ENCODE measurements at regions not wholly inside any gene's neighbourhood (a gene's known extent, or its start where the extent isn't known, plus 50 kb on each side); places are given as distances from the start of the nearest gene placed in this dataset.
"Not testable (repeated sequence)": the region's sequence is repeated elsewhere in the genome, so short reads cannot be mapped to it uniquely, and the experiment has no call there.

DNA sequence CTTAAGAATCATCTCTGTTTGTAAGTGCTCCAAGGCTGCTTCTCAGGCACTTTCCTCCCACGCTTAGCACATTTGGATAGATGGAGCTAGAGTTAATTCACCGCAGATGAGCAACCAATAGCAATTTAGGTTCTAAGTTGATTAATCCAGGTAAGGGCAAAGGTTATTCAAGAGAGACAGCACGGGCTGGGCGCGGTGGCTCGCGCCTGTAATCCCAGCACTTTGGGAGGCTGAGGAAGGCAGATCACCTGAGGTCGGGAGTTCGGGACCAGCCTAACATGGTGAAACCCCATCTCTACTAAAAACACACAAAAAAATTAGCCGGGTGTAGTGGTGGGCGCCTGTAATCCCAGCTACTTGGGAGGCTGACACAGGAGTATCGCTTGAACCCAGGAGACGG, 54.5 kb upstream of the UNC13C start:
- DNase-seq: not testable (repeated sequence)

DNA sequence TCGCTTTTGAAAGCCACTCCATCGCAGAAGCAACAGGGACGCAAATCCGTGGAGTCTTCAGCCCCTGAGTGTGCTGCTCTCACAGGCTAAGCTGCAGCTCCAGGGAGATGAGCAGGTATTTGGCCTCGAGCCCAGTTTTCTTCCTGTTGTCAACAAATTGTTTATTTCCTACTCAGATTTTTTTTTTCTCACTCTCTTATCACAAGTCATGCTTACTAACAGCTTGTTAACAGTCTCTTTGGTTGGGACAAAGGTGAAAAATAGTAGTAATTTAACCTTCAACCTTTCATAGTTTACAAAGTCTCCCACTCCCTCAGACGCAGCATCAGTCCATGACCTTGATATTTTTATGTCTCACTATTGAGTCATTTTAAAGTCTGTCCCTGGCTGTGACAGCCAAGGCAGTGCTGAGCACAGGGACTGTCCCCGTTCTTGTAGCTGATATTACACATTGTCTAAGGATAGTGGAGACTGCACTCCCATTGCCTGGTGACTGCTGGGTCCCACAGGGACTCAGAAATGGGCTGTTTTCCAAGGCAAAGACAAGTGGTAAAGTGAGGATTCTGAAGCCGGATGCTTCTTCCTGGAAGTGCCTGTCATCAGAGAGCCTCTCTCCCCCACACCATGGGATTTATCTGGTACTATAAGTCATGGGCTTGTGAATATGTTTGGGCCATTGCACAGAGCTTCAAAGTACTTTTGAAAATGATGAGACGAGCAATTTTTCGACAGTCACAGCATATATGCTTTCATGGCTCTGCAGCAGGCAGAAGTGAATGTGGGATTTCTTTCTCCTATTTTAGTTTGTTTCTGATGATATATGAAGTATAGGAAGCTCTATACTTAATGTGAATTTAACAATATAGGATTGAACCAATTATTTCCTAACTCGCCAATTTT, 59.8 kb upstream of the UNC13C start:
- peak; percentile 21 for DNase-seq

DNA sequence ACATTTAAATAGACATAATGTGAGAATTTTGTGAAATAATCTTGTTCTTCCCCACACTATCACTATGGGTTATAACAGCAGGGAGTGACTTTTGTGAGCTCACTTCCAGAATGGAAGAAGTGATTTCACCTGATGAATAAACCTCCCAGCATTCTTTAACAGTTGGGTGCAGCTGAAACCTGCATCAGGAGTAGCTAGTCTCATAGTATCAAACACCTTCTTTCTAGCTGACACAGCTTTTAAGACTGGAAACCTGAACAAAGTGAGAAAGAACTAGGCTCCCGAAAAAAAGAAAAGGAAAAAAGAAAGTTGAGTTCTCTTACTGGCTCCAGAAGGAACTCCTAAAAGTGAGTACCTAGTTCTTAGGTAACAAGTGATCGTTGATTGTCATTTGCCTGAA, 61.1 kb upstream of the UNC13C start:
- no peak for DNase-seq

DNA sequence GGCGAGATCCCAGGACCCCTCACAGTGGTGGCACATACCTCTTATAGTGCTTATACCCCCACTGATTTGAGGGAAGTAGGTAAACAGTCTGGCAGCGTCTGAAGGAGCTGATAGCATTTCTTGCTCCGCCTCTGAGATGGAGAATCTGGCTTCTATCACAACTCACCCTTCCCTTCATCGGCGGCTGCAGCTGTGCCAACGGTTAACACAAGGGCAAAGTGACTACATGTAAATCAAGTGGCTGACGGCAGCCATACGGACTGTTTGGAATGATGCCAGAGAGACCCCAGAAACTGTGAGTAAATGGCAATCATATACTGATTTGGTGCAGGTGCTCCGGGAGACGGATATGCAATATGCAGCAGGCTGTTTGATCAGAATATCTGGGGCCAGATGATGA, 66.8 kb upstream of the UNC13C start:
- no peak for DNase-seq

DNA sequence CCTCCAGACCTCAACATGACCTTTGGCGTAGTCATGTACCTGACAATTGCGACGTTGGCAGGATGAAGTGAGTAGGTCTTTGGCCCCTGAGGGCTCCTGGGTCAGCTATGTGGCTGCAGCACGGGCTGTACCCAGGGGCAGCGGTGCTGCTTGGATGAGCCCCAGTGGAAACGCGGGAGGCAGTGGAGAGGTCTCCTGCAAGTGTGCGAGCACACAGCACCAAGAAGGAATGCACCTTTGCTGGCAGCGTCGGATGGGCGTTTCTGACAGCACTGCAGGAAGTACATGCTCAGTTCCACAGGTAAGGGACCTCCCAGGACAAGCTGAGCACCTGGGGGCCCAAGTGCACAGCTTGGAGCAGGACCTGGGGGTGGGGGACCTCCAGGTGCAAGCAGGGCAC, 67.4 kb upstream of the UNC13C start:
- no peak for DNase-seq

DNA sequence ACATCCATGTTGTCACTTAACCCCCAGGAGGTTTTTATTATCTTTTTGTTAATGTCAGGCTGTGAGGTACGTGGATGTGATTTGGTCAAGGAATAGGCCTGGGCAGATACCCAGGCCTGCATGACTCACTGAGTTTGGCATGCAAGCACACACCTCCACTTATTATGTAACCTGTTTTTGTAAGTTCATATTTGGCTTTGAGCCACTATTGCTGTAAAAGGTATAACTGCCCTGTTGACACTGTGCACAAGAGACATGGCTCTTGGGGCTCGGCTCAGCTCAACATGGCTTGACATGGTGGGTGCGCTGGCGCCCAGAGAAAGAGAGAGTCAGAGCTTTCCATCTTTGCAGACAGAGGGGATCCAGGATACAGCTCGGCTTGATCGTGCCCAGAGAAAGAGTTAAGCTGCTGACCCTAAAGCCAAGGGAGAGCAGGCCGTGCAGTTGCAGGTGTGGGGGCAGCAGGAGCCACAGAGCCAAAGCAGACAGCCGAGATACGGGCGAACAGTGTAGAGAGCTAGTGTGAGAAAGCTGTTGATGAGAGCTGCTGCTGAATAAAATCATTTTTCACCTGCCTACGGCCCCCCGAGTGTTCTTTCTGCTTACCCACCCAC, 67.9 kb upstream of the UNC13C start:
- no peak for DNase-seq

DNA sequence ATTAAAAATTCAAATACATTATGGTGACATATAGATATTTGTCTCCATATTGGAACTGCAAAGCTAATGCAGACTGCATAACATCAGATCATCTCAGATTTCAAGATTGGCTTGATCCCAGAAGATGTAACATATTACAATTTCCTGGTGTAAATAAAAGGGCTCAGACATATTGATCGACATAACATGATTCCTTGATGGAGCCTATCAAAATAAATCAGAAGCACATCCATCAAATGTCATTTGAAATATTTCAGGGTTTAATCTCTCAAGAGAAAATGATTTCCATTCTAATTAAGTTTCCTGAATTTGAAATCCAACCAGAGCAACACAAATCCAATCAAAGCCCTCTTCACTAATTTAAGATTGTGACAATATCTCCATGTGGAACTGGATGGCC, 75.1 kb upstream of the UNC13C start:
- DNase-seq: no peak

DNA sequence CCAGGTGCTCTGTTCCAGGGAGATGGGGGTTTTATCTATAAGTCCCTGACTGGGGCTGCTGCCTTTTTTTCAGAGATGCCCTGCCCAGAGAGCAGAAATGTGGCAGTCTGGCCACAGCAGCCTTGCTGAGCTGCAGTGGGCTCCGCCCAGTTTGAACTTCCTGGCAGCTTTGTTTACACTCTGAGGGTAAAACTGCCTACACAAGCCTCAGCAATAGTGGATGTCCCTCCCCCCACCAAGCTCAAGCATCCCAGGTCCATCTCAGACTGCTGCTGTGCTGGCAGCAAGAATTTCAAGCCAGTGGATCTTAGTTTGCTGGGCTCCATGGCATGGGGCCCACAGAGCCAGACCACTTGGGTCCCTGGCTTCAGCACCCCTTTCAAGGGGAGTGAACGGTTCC, 84.8 kb upstream of the UNC13C start:
- peak; percentile 16 for DNase-seq

DNA sequence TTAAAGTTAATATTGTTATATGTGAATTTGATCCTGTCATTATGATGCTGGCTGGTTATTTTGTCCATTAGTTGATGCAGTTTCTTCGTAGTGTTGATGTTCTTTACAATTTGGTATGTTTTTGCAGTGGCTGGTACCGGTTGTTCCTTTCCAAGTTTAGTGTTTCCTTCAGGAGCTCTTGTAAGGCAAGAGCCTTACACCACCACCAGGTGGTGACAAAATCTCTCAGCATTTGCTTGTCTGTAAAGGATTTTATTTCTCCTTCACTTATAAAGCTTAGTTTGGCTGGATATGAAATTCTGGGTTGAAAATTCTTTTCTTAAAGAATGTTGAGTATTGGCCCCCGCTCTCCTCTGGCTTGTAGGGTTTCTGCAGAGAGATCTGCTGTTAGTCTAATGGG, 86.4 kb upstream of the UNC13C start:
- DNase-seq: not testable (repeated sequence)

DNA sequence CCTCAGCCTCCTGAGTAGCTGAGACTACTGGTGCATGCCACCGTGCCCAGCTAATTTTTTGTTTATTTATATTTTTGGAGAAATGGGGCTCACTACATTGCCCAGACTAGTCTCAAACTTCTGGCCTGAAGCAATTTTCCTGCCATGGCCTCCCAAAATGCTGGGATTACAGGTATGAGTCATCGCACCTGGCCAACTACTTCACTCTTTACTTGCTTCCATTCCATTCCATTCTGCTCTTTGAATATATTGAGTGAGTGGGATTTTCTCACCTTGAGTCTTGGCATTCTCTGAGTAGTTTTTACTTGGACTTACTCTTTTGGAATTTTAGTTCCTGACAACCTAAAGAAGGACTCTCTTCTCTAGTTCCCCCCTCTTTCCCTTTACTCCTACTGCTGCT, 93.8 kb upstream of the UNC13C start:
- no peak for DNase-seq

DNA sequence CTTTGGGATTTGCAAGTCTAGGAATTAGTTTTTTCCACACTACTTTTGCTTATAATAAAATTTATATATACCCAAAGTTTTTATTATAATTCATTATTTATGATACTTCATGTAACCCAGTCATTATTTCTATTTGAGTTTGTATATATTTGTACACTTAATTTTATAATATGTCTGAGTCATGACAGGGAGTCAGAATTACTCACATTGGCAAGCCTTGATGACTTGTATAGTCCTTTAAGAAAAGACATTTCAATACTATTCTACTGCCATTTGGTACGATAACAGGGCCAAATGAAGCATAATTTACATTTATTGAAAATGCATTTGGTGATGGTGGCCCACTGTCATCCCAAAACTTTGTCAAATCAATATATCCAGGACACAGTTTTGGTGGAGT, 95.9 kb upstream of the UNC13C start:
- DNase-seq: no peak

DNA sequence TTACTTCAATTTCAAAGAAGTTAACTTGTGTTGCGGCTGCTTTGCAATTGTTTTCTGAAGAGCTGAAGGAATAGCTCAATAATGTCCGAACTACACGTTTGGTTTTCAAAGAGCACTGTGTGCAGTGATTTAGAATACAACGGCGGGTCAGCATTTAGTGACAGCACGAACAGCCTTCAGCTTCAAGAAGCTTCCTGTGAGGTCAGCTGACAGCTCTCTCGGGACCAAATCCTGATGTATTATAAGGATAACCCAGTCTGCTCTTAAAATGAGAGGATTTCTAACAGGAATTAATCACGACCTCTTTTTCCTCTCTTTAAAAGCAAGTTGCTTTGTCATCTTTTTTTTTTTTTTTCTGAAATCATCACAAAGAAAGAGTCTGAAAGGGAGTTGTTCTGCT, 97.9 kb upstream of the UNC13C start:
- DNase-seq: no peak

DNA sequence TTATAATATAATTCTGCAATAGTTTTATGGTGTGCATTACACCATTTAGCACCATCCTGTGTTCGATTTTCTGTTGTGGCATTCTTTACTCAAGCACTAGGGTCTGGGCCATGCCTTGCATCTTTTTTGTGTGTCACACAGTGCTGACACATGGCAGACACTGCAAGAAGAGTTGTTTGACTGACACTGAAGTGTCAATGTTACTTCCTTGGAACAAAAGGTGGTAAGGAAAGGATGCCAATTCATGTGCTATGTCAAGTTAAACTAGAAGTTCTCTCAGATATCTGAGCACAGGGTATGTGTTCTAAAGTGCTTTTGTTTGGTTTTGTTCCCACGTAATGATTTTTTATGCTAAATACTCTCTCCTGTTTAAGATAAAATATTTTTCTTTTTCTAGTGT, 102.5 kb upstream of the UNC13C start:
- no peak for DNase-seq

DNA sequence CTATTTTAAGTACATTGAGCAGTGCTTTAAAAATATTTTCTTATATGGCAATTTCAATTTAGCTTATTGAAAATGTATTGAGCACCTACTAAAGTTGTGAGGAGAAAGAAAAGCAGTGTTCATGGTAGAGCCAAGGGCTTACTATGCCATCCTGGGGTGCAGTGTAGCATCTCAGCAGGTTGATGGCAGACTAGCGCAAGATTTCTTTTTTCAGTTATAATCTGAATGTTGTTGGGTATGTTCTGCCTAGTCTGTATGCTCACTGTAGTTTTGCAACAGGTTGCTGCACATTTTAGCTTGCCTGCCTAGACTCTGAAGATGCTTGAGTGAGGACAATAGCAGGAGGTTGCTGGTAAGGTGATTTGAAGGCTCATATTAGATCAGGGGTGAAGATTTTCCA, 103.1 kb upstream of the UNC13C start:
- no peak for DNase-seq

DNA sequence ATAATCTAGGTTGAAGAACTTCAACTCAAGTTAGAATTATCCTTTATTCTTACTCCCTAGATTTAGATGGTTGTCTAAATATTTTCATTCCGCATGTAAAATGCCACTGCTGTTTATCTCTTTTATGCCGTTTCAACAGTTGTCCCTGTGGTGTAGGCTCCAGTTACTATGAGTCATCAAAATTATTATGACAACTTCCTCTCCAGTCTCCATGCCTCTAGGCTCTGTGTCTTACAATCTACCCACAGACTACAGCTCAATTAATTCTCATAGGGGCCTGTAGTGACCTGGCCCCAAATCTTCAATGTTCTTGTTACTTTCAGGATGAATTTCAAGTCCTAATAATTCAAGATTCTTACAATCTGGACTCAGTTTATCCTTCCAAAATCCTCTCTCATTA, 105.8 kb upstream of the UNC13C start:
- DNase-seq: no peak

DNA sequence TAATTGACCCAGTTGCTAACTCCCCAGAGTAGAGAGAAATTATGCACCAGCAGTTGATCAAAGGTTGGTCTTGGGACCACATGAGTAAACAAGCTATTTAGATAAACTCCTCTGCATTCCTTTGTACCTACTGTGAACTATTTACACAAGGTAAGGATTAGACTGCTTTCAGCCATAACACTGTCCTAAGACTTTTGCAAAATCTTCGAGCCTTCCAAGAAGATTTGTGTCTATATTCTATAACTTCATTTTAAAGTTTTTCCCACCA, 108.5 kb upstream of the UNC13C start:
- no peak for DNase-seq

DNA sequence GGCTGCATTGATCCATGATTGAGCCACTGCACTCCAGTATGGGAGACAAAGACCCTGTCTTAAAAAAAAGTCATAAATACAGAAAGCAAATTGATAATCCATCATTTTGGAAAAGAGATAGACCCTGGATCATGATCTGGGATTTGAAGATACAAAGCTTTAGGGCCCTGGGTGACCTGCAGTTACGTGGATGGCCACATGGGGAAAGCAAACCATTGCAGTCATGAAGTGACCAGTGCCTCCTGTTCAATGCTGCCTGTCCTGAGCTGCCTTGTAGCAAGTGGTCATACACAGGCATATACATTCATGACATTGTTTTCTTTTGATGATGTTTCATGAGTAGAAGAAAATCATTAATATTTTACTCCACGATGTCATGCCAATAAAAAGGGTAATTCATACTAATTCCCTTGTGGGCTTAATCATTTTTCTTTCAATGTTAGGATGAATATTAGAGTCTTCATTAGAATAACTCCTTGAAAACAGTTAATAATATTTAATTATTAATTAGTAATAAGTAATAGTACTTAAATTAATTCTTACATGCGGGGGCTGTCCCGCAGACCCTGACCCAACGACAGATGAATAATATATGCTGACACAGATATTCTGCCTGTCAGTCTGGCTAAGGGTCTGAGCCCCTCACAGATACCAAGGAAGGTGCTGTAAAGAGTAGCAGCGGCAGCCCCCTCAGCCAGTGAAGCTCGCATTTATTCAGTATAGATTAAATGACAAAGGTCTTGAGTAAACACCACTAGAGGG, 109.0 kb upstream of the UNC13C start:
- DNase-seq: no peak

DNA sequence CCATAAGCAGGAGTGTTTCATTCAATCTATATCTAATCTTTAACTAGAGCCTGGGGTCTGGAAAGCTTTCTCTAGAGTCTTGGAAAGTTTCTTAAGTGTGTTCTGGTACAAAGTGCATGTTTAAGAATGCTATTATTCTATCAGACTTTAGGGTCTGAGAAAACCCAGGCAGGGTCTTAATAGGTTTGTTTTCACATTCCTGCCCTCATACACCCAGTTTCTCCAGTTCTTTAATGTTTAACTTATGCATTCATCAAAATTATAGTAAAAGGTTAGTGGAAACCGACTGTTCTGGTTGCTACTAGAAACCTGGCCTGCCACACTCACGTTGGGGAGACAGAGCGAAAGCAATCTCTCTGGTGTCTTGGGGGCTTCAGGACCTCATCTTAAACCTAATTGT, 102.9 kb upstream of the WDR72 start:
- DNase-seq: no peak

DNA sequence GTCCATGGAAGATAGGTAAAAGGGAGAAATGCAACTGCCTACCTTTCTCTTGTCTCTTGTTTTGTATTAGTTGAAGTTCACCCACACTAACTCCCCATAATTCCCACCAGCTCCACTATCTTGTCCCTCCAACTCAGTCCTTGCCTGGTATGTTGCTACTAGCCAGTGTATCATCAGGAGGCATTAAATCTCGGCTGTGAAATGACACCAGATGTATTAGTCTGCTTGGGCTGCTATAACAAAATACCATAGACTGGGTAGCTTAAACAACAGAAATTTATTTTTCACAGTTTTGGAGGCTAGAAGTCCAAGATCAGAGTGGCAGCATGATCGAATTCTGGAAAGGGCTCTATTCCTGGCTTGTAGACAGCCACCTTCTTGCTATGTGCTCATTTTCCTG, 102.3 kb upstream of the WDR72 start:
- DNase-seq: no peak

DNA sequence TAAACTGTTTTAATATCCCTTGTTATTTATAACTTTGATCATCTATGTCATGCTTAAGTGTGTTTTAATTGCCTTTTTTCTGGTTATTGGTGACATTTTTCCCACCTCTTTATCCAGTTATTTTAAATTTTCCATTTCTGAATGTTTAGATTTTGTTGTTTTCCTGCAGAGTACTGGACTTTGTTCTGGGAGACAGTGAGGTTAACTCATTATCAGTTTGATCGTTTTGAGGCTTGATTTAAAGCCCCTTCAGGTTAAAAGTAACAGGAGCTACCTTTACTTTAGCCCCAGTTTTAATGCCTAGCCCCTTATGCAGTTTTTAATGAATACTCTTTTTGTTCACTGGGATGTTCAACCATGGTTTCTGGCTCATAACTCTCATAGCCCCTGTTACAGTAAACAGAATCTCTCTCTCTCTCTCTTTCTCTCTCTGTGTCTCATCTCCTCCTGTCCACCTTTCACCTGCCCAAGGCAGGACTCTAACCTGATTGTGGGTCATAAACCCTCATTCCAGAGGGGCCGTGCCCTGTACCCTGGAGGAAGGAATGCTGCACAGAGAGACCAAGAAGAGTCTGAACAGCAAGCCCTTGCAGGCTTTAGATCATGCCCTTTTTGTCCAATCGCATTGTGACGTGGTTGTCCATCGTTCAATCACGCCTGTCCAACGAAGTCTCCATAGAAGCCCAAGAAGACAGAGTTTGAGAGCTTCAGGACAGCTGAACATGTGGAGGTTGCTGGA, 91.8 kb upstream of the WDR72 start:
- no peak for DNase-seq

DNA sequence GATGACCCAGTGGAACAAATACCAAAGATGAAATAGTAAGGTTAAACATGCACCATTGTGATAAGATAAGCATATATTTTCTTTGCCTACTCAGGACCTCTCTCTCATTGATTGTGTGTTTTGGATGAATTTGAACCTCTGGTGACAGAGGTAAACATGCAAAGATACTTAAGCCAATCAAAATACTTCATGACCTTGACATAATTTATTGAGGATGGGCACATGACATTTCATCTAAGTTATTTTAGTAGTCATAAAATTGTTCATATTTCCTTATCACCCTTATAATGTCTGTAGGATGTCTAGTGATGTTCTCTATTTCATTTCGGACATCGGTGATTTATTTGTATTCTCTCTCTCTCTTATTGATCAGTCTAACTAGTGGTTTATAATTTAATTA, 88.3 kb upstream of the WDR72 start:
- DNase-seq: no peak

DNA sequence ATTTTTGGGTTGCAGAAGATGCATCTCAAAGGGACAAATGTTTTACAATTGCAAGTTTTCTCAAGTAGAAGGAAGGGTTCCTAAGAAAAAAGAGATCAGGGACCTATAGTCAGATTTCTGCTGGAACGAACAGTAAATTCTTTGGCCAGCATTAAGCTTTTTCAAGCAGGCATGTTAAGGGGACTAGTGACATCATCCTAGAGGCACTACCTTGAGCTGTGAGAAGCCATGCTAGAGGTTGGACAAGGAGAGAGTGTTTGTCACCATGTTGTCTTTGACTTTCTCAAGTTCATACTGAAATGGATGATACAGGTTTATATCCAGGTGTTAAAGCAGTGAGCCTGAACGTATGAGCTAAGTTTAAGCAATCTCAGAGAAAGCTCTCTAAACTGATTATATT, 85.2 kb upstream of the WDR72 start:
- no peak for DNase-seq

DNA sequence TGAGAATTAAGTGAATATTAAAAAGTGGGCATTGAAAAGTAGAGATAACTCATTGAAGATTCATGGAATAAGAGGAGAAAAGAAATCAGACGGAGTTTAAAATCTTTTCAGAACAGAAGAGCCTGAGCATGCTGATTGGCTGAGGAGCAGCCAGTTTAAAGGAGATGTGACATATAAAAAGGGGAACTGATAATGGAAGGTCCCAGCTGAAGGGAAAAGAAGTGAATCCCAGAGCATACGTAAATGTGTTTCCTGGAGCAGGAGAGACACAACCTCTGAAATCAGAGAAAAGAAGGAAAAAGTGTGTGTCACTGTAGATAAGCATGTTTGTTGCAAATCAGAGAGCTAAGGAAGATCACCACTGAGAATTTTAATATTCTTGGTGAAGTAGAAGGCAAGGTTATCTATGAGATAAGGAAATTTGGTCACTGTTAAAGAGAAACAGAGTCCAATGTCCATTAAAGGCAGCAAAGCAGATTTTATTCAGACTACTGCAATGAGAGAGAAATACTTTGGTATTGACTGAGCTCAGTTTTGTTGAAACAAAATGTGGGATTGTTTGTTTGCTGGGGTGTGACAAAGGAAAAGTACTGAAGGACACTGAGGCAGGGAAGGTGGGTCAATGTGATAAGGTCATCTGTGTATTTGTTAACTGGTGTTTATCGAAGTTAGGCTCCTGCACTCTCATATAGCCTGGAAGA, 84.6 kb upstream of the WDR72 start:
- DNase-seq: no peak
